ENCODE measurements at regions not wholly inside any gene's neighbourhood (a gene's known extent, or its start where the extent isn't known, plus 50 kb on each side); places are given as distances from the start of the nearest gene placed in this dataset.

DNA sequence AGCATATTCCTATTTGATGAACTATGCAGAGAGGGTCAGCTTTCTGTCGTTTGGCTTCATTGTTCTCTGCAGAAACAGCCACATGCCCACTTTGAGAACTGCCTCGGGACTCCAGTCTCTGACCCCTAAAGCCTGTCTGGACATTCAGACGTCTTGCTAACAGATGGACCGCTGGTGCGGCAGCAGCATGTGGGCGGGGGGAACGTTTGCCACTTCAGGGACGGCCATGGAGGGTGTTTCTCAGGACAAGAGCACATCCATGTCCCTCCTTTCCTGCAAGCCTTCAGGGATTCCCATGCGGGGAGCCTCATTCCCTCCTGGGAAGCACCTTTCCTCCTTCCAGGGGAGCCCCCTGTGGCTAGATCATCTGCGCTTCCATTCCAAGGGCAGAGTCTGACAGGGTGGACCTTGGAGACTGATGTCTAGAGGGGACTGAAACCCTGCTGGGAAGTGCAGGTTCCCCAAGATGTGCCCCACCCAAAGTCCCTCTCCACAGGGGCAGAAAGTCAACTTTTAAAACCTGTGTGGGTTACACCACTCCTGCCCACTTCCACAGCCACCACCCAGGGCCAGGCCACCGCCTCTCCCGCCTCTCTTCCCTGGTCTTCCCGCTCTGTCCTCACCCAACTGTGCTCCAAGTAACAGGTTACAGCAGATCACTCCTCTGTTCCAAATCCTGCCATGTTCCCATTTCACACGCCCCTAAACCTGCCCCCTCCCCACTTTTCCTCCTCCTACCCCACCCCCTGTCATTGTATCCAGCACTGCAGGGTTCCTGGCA, 94.8 kb upstream of the PMEPA1 start:
- in situ Hi-C loops (cut with MboI; ENCODE audit: low pct_unique_long_range_greater_than_20kb, low sequenced_read_pairs), result no loop called here
- DNase-seq, result no peak

DNA sequence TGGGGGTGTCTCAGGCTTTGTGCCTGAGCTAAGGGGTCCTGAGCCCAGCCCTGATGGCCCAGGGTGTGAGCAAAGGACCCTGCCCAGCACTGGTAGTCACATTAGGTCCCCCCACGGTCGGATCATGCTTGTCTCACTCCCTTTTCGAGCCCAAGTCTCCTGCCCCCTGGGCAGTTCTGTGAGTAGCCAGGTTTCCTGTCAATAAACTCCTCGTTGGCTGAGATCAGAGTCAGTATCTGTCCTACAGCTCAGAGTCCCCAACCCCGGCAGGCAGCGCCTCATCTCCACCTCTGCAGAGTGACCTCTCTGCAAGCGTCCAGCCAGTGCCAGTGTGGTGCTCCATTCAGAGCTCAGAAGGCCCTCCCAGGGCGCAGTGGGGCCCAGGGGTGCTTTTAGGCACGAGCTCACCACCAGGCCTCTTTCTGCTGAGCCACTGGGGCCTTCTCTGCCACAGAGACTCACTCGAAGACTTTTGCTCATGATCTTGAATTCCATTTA, 93.7 kb upstream of the PMEPA1 start:
- no peak for DNase-seq
- in situ Hi-C loops (cut with MboI; ENCODE audit: low pct_unique_long_range_greater_than_20kb, low sequenced_read_pairs), result no loop called here

DNA sequence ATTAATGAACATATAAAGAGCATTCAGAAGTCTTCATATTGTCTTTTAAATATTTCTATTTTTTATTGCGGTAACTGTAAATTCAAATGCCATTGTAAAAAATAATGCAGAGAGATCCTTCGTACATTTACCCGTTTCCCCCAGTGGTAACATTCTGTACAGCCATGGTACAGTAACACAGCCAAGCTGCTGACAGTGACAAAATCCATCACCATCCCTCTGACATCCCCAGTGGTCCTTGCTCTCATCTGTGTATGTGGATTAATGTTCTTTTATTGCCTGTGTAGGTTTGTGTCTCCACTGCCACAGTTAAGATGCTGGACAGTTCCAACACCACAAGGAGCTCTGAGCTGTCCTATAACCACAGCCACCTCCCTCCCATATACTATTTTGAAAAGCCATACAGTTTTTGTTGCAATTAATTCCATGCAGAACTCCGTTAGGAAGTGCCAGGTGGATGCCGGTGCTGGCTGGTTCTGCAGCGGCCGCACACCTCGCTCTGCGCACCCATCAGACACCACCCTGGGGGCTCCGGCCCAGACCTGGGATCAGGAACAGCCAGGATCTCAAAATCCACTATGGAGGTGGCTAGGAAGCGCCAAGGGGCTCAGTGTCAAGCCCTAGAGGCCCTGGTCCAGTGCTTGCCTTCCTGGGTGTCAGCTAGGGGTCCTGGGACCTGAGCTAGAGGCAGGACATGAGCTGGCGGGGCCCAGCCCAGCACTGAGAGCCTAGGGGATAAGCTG, 93.1 kb upstream of the PMEPA1 start:
- in situ Hi-C loops (cut with MboI; ENCODE audit: low pct_unique_long_range_greater_than_20kb, low sequenced_read_pairs), result no loop called here
- DNase-seq, result no peak

DNA sequence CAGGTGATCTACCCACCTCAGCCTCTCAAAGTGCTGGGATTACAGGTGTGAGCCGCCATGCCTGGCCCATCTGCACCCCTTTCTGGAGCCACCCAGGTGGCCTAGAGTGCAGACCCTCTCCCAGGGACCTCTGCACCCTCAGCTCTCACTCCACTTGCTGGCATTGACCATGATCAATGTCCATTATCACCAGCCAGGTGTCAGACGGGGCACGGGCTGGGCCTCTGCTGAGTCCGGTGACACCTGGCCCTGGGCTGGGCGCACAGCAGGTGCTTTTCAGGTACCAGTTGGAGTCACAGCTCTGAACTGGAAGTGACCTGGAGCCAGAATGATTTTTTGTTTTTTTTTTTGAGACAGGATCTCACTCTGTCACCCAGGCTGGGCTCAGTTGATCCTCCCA, 91.8 kb upstream of the PMEPA1 start:
- no peak for DNase-seq

DNA sequence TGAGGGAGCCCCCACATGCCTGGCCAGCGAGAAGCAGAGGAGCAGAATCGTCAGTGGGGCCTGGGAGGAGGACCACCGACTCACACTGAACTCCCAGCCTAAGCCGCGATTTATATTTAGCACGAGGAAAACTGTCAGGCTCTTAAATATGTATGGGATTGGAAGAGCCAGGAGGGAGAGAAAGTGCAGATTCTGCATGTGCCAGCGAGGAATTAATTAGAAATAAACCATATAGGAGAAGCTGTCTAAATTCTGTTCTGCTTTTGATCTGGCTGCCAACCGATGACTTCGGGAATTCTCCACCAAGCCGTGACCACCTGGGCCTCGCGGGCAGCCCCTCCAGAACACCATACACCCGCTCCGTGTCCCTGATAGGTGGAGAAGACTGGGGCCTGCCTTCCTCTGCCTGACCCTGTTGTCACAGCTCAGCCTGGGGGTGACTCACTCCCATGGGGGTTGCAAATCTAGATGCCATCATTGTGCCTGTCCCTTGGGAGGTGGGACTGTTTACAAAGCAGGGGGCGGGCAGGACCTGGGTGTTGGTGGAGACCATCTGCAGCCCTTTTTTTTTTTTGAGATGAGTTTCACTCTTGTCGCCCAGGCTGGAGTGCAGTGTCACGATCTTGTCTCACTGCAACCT, 91.1 kb upstream of the PMEPA1 start:
- in situ Hi-C loops (cut with MboI; ENCODE audit: low pct_unique_long_range_greater_than_20kb, low sequenced_read_pairs), result no loop called here

More for the DNA sequence above, 91.8 kb upstream of the PMEPA1 start:
- in situ Hi-C loops (cut with MboI; ENCODE audit: low pct_unique_long_range_greater_than_20kb, low sequenced_read_pairs), result no loop called here

DNA sequence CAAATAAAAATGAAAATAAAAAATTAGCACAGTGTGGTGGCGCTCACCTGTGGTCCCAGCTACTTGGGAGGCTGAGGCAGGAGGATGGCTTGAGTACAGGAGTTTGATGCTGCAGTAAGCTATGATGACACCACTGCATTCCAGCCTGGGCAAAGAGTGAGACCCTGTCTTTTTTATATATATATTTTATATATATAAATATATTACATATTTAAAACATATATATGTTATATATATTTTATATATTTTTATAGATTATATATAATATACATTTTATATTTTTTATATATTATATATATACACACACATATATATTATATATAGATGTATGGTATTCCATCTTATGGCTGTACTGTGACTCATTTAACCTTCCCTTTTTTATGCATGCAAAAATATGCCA, 87.6 kb upstream of the PMEPA1 start:
- in situ Hi-C loops (cut with MboI; ENCODE audit: low pct_unique_long_range_greater_than_20kb, low sequenced_read_pairs), result no loop called here
- no peak for DNase-seq

More for the DNA sequence above, 91.1 kb upstream of the PMEPA1 start:
- DNase-seq, result no peak

DNA sequence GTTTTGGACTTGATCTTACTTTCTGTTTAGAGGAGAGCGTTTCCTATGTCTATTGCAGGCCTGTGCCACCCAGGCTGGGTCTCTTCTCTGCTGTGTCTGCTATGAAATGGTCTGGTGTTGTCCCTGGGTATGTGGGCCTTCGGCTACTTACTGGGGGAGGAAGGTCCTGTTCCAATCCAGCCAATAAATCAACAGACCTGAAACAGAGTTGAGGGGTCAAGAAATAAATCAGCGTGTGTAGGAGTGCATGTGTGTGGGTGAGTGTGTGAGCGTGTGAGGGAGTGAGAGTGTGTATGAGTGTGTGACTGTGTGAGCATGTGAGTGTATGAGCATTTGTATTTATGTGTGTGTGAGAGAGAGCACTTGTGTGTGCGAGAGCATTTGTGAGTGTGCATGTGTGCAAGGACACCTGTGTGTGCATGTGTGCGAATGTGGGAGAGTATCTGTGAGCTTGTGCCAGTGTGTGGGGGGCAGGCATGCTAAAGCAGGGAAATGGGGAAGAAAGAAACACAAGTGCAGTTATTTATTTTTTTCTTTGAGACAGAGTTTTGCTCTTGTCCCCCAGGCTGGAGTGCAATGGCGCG, 86.3 kb upstream of the PMEPA1 start:
- in situ Hi-C loops (cut with MboI; ENCODE audit: low pct_unique_long_range_greater_than_20kb, low sequenced_read_pairs), result no loop called here
- DNase-seq, result no peak

DNA sequence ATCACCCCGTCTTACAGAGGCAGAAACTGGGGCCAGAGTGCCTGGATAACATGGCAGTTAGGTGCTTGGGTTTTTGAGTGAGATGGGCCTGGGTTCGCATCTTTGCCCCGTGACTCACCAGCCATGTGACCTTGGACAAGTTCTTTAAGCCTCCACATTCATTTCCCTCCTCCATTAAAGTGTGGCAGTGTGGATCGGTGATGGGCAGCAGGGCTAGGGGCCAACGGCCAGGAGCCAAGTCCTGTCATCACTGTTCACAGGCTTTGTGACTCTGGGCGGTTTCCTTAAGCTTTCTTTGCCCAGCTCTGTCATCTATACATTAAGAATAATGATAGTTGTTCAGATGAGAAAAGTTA, 85.5 kb upstream of the PMEPA1 start:
- in situ Hi-C loops (cut with MboI; ENCODE audit: low pct_unique_long_range_greater_than_20kb, low sequenced_read_pairs), result no loop called here
- DNase-seq, result no peak

DNA sequence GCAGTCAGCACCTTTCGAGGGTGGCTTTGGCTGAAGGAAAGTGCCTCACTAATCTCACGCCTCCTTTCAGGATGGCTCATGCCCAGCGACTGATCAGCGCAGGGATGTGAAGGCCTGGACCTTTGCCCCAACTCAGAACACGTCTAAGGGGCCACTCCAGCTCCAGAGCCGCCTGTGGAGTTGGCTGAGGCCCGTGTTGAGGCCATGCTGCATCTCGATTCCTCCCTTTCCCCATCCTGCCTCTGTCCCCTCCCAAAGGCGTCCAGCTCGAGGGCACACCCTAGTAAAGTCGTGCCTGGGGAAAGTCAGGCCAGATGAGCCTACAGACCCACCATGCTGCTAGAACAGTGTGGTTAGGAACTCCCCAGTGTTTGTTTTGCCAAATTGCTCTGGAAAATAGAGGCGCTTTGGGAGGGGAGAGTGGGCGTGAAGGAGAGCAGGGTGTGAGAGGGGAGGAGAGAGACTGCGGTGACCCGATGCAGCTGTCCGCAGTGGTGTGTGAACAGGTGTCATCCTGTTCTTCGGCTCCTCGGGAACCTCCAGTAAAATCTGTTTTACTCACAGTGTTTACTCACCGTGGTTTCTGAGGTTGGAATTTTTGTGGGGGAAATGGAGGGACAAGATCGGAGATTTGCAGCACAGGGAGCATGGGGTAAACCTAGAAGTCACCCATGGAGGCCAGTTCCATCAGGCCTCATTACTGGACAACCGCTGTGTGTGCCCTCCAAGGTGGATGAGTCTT, 85.0 kb upstream of the PMEPA1 start:
- no peak for DNase-seq
- in situ Hi-C loops (cut with MboI; ENCODE audit: low pct_unique_long_range_greater_than_20kb, low sequenced_read_pairs), result no loop called here

DNA sequence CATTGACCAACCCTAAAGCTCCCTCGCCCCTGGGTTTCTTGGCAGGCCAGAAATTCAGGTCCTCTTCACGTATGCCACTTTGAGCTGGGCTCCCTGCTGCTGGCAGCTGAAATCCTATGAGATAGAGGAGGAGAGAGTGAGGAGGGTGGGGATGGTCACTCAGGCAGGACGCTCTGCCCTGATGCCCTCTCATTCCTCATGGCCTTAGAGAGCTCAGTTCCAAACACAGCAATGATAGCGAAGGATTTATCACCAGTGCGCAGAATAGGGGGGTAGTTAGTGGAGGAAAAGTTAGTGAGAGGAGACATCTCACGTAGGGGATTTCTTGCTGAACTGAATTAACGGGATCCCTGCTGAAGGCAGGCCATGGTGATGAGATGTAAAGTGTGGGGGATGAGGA, 84.2 kb upstream of the PMEPA1 start:
- in situ Hi-C loops (cut with MboI; ENCODE audit: low pct_unique_long_range_greater_than_20kb, low sequenced_read_pairs), result no loop called here
- no peak for DNase-seq

DNA sequence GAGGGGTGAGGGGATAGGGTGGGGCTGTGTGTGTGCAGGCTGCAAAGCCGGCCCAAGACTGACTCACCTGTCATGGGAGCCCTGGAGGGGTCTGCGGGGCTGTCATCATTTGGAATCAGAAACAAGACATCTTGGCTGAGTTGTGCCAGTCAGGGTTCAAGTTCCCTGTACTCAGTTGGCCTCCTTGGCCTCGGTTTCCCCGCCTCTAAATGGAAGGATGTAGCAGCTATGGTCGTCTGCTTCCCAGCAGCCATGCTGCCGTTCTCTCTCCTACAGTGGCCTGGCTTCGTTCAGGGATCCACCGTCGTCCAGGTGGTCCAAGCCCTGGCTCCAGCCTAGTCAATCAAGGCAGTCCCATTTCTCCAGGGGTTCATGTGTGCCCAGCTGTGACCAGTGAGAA, 83.6 kb upstream of the PMEPA1 start:
- in situ Hi-C loops (cut with MboI; ENCODE audit: low pct_unique_long_range_greater_than_20kb, low sequenced_read_pairs), result no loop called here
- DNase-seq, result no peak

DNA sequence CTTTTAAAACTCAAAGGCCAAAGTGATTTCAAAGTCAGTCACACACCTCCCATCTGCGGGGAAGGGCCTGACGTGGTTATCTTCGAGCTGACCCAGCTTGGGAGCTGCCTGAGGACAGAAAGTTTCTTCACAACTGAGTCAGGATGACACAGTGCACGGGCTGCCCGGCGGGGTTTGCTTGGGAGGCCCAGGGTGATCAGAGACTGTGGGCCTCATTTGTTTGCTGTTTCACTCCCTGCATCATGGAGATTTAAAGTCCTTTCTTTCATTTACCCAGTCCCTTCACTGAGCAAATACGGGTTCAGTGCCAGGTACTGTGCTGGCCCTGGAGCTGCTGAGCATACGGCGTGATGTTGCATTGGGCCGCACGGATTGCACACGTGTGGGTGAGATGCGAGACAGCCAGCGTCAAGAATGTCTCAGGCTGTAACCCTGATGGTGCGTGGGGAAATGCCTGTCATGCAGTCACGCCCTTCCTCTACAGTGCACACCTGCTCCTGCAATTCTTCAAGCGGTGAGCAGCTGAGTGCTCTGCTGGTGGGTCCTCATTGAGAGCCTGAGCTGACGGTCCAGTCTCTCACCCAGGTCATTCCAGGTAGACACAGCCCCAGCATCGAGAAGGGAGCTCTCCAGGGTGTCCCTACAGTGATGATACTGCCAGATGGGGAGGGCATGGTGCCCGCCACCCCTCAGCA, 82.7 kb upstream of the PMEPA1 start:
- in situ Hi-C loops (cut with MboI; ENCODE audit: low pct_unique_long_range_greater_than_20kb, low sequenced_read_pairs), result no loop called here

DNA sequence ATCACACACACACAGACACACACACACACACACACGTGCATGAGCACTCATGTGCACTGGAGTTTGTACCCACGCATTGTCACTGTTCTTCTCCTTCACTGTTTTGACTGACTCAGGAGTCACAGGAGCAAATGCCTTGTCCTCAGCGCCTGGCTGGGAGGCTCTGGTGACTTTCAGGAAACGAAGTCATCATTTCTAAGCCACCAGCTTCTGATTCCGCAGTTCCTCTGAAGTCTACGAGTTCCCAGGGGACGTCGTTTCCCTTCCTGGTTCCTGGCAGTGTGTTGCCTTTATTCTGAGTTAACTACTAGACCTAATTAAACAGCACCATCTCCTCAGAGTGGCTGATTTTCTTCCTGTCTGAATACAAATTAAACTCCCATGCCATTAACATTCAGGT, 82.2 kb upstream of the PMEPA1 start:
- DNase-seq, result no peak
- in situ Hi-C loops (cut with MboI; ENCODE audit: low pct_unique_long_range_greater_than_20kb, low sequenced_read_pairs), result no loop called here

More for the DNA sequence above, 82.7 kb upstream of the PMEPA1 start:
- no peak for DNase-seq

DNA sequence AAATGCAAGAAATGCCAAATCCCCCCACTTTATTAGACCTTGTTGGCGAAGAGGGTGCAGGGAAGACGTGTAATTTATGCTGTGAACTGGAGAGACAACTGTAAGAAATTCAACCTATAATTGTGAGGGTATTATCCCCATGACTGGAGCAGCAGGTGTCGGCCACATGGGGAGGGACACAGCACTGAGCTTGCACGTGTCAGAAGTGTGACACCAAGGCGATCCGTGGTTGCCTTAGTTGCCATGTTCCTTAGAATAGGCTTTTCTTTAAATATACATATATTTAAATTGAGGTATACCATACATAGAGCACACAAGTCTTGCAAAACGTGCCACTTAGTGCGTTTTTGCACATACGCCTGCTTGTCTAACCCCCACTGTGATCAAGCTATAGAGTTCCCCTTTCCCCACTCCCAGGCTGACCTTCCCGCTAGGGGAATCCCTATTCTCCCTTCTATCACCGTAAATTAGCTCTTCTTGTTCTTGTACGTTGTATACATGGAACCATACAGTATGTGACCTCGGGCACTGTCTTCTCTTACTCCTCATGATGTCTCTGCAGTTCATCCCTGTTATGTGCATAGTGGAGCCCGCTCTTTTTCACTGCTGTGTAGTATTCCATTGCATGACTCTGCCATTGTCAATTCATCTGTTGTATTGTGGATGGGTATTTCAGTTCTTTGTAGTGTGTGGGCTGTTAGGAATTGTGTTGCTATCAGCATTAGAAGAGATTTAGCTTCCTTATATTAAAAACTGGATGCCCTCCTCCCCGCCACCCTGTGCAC, 81.6 kb upstream of the PMEPA1 start:
- in situ Hi-C loops (cut with MboI; ENCODE audit: low pct_unique_long_range_greater_than_20kb, low sequenced_read_pairs), result no loop called here
- no peak for DNase-seq

DNA sequence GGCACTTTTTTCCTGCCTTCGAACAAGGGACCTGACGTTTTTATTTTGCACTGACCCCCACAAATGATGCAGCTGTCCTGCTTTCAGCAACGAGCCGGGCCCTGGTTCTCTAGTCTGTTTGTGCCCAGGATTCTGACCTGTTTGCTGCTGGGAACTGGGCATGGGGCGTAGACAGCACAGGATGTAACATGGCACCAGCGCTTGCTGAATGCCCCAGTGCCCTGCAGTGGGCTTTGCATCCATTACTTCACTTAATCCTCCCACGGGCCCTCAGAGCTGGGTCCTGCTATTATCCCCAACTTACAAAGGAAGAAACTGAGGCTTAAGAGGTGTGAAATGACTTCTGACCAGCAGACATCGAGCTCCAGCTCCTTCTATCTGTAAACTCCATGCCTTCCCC, 80.4 kb upstream of the PMEPA1 start:
- in situ Hi-C loops (cut with MboI; ENCODE audit: low pct_unique_long_range_greater_than_20kb, low sequenced_read_pairs), result no loop called here
- no peak for DNase-seq

DNA sequence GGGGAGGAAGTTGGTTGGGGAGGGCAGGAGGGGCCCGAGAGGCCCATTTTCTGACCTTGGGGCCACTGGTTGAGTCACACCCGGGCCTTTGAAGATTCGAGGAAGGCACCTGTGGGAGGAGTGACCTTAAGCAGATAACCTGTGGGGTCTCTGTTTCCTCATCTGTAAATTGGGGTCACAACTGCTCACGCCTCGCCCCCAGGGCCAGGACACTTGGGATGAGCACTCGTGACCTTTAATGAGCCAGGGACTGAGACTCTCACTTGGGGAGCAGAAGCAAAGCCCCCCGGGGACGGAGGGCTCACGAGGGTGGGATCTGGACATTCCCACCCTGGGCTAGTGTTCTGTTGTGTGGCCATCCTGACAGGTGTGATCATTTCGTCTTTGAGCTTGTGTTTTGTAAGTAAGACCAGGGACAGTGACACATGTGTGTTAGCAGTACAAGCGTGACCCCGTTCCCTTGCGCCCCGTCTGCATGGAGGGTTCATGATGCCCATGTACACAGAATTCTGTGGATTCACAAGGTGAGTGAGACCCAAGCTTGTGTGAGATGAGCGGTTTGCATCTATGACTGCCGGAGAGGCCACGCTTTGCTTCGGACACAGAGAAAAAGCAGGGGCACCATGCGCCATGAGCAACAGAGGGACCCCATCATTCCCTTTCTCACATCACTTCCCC, 79.3 kb upstream of the PMEPA1 start:
- DNase-seq, result no peak
- in situ Hi-C loops (cut with MboI; ENCODE audit: low pct_unique_long_range_greater_than_20kb, low sequenced_read_pairs), result no loop called here

DNA sequence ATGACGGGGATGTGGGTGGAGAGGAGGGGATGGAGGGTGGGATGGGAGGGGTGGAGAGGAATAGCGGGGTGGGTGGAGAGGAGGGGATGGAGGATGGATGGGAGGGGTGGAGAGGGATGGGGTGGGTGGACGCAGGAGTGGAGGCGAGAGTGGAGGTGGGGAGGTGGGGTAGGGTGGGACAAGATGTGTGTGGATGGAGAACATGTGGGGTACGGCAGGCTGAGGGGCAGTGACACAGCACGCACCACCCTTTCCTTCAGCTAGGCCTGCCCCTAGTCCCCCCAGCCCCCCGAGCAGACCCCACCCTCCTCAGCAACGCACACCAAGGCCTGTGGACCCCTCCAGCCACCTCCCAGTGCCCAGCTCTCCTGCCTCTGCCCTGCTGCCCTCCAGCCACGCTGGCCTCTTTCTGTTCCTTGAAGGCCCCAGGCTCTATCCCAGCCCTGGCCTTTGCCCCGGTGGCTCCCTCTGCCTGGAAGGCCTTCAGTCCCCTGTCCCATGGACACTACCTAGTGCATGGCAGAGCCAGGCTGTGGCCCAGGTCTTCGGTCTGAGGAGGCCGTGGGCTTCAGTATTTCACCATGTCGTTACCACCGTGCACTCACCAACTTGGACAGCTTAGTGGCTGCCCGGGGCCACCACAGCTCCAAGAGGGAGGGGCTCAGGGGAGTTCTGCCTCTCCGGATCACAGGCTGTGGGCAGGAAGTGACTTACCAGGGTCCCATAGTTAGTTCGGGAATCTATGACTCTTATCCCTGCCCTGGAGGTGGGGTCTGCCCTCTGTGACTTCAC, 78.4 kb upstream of the PMEPA1 start:
- in situ Hi-C loops (cut with MboI; ENCODE audit: low pct_unique_long_range_greater_than_20kb, low sequenced_read_pairs), result no loop called here
- DNase-seq, result no peak
